ENCODE measurements at regions not wholly inside any gene's neighbourhood (a gene's known extent, or its start where the extent isn't known, plus 50 kb on each side); places are given as distances from the start of the nearest gene placed in this dataset.

GRCh38 chr15:48003441-48003840, 117.3 kb upstream of the SLC24A5 start:
- no peak for DNase-seq (ENCODE audit: low spot score in 2 of 2, unreplicated experiment in 2 of 2)
- peaks cover 34% of the 10 kb centered on the region for H3K4me1 Mint-ChIP-seq
- TF ChIP-seq CTCF (IDR thresholded peaks at IDR 0.05; ENCODE audit: unreplicated experiment) = no peak
- no peak overlapping the region for H3K27ac Mint-ChIP-seq
- no peaks in the 10 kb centered on the region for H3K27me3 Mint-ChIP-seq (ENCODE audit: low read depth)
- H3K4me3 Mint-ChIP-seq = no peak overlapping the region
- no peaks in the 10 kb centered on the region for H3K36me3 Mint-ChIP-seq
- peaks cover 4% of the 10 kb centered on the region for H3K9me3 Mint-ChIP-seq

GRCh38 chr15:48005077-48005476, 115.7 kb upstream of the SLC24A5 start:
- peak overlapping the region; percentile 73 for H3K27ac Mint-ChIP-seq
- no peak for TF ChIP-seq CTCF (IDR thresholded peaks at IDR 0.05; ENCODE audit: unreplicated experiment)

GRCh38 chr15:48006031-48006511, 114.7 kb upstream of the SLC24A5 start:
- TF ChIP-seq CTCF (IDR thresholded peaks at IDR 0.05; ENCODE audit: unreplicated experiment) = no peak
- H3K27me3 Mint-ChIP-seq (ENCODE audit: low read depth) = no peaks in the 10 kb centered on the region
- H3K27ac Mint-ChIP-seq = peak overlapping the region; percentile 73
- peak; percentile 30 to 62 for DNase-seq (ENCODE audit: low spot score in 2 of 2, unreplicated experiment in 2 of 2)
- no peaks in the 10 kb centered on the region for H3K36me3 Mint-ChIP-seq
- H3K9me3 Mint-ChIP-seq = peaks cover 4% of the 10 kb centered on the region
- H3K4me1 Mint-ChIP-seq = peaks cover 46% of the 10 kb centered on the region
- H3K4me3 Mint-ChIP-seq = no peak overlapping the region

More at GRCh38 chr15:48005077-48005476, 115.7 kb upstream of the SLC24A5 start:
- peaks cover 42% of the 10 kb centered on the region for H3K4me1 Mint-ChIP-seq
- no peak for DNase-seq (ENCODE audit: low spot score in 2 of 2, unreplicated experiment in 2 of 2)
- H3K27me3 Mint-ChIP-seq (ENCODE audit: low read depth) = no peaks in the 10 kb centered on the region
- no peaks in the 10 kb centered on the region for H3K36me3 Mint-ChIP-seq
- peaks cover 4% of the 10 kb centered on the region for H3K9me3 Mint-ChIP-seq
- H3K4me3 Mint-ChIP-seq = no peak overlapping the region

- H3K4me3 Mint-ChIP-seq = no peak overlapping the region
- peaks cover 34% of the 10 kb centered on the region for H3K4me1 Mint-ChIP-seq
These were observed 110.5 kb upstream of the SLC24A5 start for GRCh38 chr15:48010316-48010715.

GRCh38 chr15:48012191-48012590, 108.6 kb upstream of the SLC24A5 start:
- Mint-ChIP-seq H3K9me3 (no peaks in the 10 kb centered on the region), H3K27me3 (ENCODE audit: low read depth) (no peaks in the 10 kb centered on the region)
- TF ChIP-seq CTCF (IDR thresholded peaks at IDR 0.05; ENCODE audit: unreplicated experiment) = no peak

More at GRCh38 chr15:48010316-48010715, 110.5 kb upstream of the SLC24A5 start:
- no peak for DNase-seq (ENCODE audit: low spot score in 2 of 2, unreplicated experiment in 2 of 2)
- TF ChIP-seq CTCF (IDR thresholded peaks at IDR 0.05; ENCODE audit: unreplicated experiment) = no peak
- H3K27me3 Mint-ChIP-seq (ENCODE audit: low read depth) = no peaks in the 10 kb centered on the region
- H3K27ac Mint-ChIP-seq = no peak overlapping the region
- no peaks in the 10 kb centered on the region for H3K36me3 Mint-ChIP-seq
- H3K9me3 Mint-ChIP-seq = peaks cover 1% of the 10 kb centered on the region

GRCh38 chr15:48016865-48017264, 103.9 kb upstream of the SLC24A5 start:
- Mint-ChIP-seq H3K4me3 (no peak overlapping the region), H3K27me3 (ENCODE audit: low read depth) (no peaks in the 10 kb centered on the region), H3K36me3 (no peaks in the 10 kb centered on the region), H3K4me1 (peaks cover 5% of the 10 kb centered on the region), H3K27ac (no peak overlapping the region), H3K9me3 (no peaks in the 10 kb centered on the region)
- no peak for DNase-seq (ENCODE audit: low spot score in 2 of 2, unreplicated experiment in 2 of 2)
- TF ChIP-seq CTCF (IDR thresholded peaks at IDR 0.05; ENCODE audit: unreplicated experiment) = no peak

More at GRCh38 chr15:48012191-48012590, 108.6 kb upstream of the SLC24A5 start:
- H3K4me1 Mint-ChIP-seq = peaks cover 15% of the 10 kb centered on the region
- H3K4me3 Mint-ChIP-seq = no peak overlapping the region
- no peaks in the 10 kb centered on the region for H3K36me3 Mint-ChIP-seq
- H3K27ac Mint-ChIP-seq = no peak overlapping the region
- no peak for DNase-seq (ENCODE audit: low spot score in 2 of 2, unreplicated experiment in 2 of 2)
